Subcutaneous abdominal adipose tissue (tissue), 5 donors: ENCODE measurements at regions not wholly inside any gene's neighbourhood (a gene's known extent, or its start where the extent isn't known, plus 50 kb on each side); places are given as distances from the start of the nearest gene placed in this dataset.

Experiments
- H3K27ac ChIP-seq: one replicate; pipeline ENCODE4 v1.7.0; 2013; ENCODE audit warnings: low read depth, mild to moderate bottlenecking, inconsistent platforms, low read length, moderate library complexity
- H3K27me3 ChIP-seq, 5 donors: one replicate each; pipeline ENCODE4 v1.7.0; 2013; ENCODE audit warnings: low read length in 5 of 5, inconsistent platforms in 1 of 5; ENCODE audit not compliant: control insufficient read depth in 5 of 5, insufficient read depth in 4 of 5
- H3K36me3 ChIP-seq, 5 donors: one replicate each; pipeline ENCODE4 v1.7.0; 2013; ENCODE audit warnings: low read length in 5 of 5; ENCODE audit not compliant: control insufficient read depth in 5 of 5, insufficient read depth in 5 of 5
- H3K4me1 ChIP-seq, 5 donors: one replicate each; pipeline ENCODE4 v1.7.0; 2013; ENCODE audit warnings: low read length in 5 of 5, mild to moderate bottlenecking in 3 of 5, moderate library complexity in 1 of 5; ENCODE audit not compliant: control insufficient read depth in 5 of 5, insufficient read depth in 5 of 5
- H3K4me3 ChIP-seq, 5 donors: one replicate each; pipeline ENCODE4 v1.7.0; 2013; ENCODE audit warnings: low read length in 5 of 5, low read depth in 1 of 5
- H3K9ac ChIP-seq, 5 donors: one replicate each; pipeline ENCODE4 v1.7.0; 2013; ENCODE audit warnings: low read length in 5 of 5, mild to moderate bottlenecking in 4 of 5, moderate library complexity in 3 of 5
- H3K9me3 ChIP-seq, 5 donors: one replicate each; pipeline ENCODE4 v1.7.0; 2013; ENCODE audit warnings: low read length in 5 of 5; ENCODE audit not compliant: control insufficient read depth in 5 of 5
- donor health status: healthy.
- donor health status: healthy.
- donor health status: healthy.
- donor health status: healthy.
- donor health status: healthy.

- no peaks in the 10 kb centered on the region for H3K9me3 ChIP-seq
- no peaks in the 10 kb centered on the region for H3K27me3 ChIP-seq
- peaks cover 0 to 2% (median 0%) of the 10 kb centered on the region in 5 donors for H3K4me1 ChIP-seq
- no peaks in the 10 kb centered on the region for H3K36me3 ChIP-seq
- H3K4me3 ChIP-seq = no peak overlapping the region
- no peak overlapping the region for H3K9ac ChIP-seq
- H3K27ac ChIP-seq = no peak overlapping the region
Observed at GRCh38 chr17:12554251-12554650, 111.4 kb upstream of the MYOCD start.

- Histone ChIP-seq H3K9me3 (no peaks in the 10 kb centered on the region), H3K4me3 (no peak overlapping the region), H3K36me3 (no peaks in the 10 kb centered on the region), H3K4me1 (no peaks in the 10 kb centered on the region), H3K27ac (no peak overlapping the region), H3K9ac (no peak overlapping the region), H3K27me3 (peaks cover 0 to 5% (median 3%) of the 10 kb centered on the region in 5 donors)
Observed at GRCh38 chr17:12566291-12566690, 99.4 kb upstream of the MYOCD start.

GRCh38 chr17:12567077-12568053 is 98.3 kb upstream of the MYOCD start:
- Histone ChIP-seq H3K9ac (no peak overlapping the region), H3K27ac (no peak overlapping the region), H3K27me3 (peaks cover 0 to 5% (median 3%) of the 10 kb centered on the region in 5 donors), H3K4me3 (no peak overlapping the region), H3K36me3 (no peaks in the 10 kb centered on the region), H3K9me3 (peaks cover 0 to 4% (median 0%) of the 10 kb centered on the region in 5 donors), H3K4me1 (no peaks in the 10 kb centered on the region)

GRCh38 chr17:12568358-12569251 is 97.1 kb upstream of the MYOCD start:
- Histone ChIP-seq H3K4me1 (no peaks in the 10 kb centered on the region), H3K36me3 (no peaks in the 10 kb centered on the region), H3K27ac (no peak overlapping the region), H3K9ac (no peak overlapping the region), H3K4me3 (no peak overlapping the region), H3K27me3 (peaks cover 0 to 5% (median 3%) of the 10 kb centered on the region in 5 donors), H3K9me3 (peaks cover 0 to 4% (median 0%) of the 10 kb centered on the region in 5 donors)

GRCh38 chr17:12571606-12572005 is 94.1 kb upstream of the MYOCD start:
- H3K27me3 ChIP-seq = peaks cover 0 to 5% (median 3%) of the 10 kb centered on the region in 5 donors
- no peak overlapping the region for H3K9ac ChIP-seq
- no peak overlapping the region for H3K4me3 ChIP-seq
- H3K4me1 ChIP-seq = no peaks in the 10 kb centered on the region
- H3K9me3 ChIP-seq = peaks cover 0 to 4% (median 0%) of the 10 kb centered on the region in 5 donors
- H3K27ac ChIP-seq = no peak overlapping the region
- no peaks in the 10 kb centered on the region for H3K36me3 ChIP-seq

GRCh38 chr17:12574525-12574924 is 91.2 kb upstream of the MYOCD start:
- Histone ChIP-seq H3K4me3 (no peak overlapping the region), H3K4me1 (no peaks in the 10 kb centered on the region), H3K9me3 (peaks cover 0 to 4% (median 0%) of the 10 kb centered on the region in 5 donors), H3K9ac (no peak overlapping the region), H3K27ac (no peak overlapping the region), H3K27me3 (no peaks in the 10 kb centered on the region), H3K36me3 (no peaks in the 10 kb centered on the region)

GRCh38 chr17:12575641-12576040 is 90.0 kb upstream of the MYOCD start:
- peaks cover 0 to 4% (median 0%) of the 10 kb centered on the region in 5 donors for H3K9me3 ChIP-seq
- no peaks in the 10 kb centered on the region for H3K36me3 ChIP-seq
- H3K4me3 ChIP-seq = no peak overlapping the region
- H3K9ac ChIP-seq = no peak overlapping the region
- H3K4me1 ChIP-seq = no peaks in the 10 kb centered on the region
- no peaks in the 10 kb centered on the region for H3K27me3 ChIP-seq
- no peak overlapping the region for H3K27ac ChIP-seq

GRCh38 chr17:12579288-12579687 is 86.4 kb upstream of the MYOCD start:
- Histone ChIP-seq H3K4me1 (no peaks in the 10 kb centered on the region), H3K4me3 (no peak overlapping the region), H3K36me3 (no peaks in the 10 kb centered on the region), H3K9ac (no peak overlapping the region), H3K9me3 (no peaks in the 10 kb centered on the region), H3K27ac (no peak overlapping the region), H3K27me3 (peaks cover 0 to 5% (median 0%) of the 10 kb centered on the region in 5 donors)

GRCh38 chr17:12580640-12581039 is 85.0 kb upstream of the MYOCD start:
- Histone ChIP-seq H3K4me3 (no peak overlapping the region), H3K36me3 (no peaks in the 10 kb centered on the region), H3K9me3 (no peaks in the 10 kb centered on the region), H3K9ac (no peak overlapping the region), H3K4me1 (no peaks in the 10 kb centered on the region), H3K27ac (no peak overlapping the region), H3K27me3 (peaks cover 0 to 5% (median 0%) of the 10 kb centered on the region in 5 donors)
